ENCODE measurements at regions not wholly inside any gene's neighbourhood (a gene's known extent, or its start where the extent isn't known, plus 50 kb on each side); places are given as distances from the start of the nearest gene placed in this dataset.

DNA sequence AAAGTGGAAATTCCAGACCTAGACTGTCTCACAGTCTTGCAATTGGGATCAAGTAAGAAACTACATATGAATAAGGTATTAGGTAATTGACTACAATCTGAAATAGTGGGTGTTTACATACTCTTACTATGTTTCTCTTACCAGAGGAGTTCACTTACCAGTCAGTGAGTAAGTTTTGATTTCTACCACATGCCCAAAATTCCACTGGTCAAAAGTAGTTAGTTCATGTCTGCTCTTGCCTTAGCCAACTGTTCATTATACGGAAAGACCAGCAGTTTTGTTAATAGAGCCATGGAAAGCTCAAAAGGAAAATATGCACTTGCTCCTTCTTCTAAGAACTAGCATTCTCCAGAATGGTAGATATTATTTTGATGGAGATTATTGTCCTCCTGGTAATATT, 490.8 kb downstream of the RFC3 start:
- TF ChIP-seq POLR2A (IDR thresholded peaks at IDR 0.05; ENCODE audit: extremely low read depth, insufficient read length) (no peak), CTCF (IDR thresholded peaks at IDR 0.05; ENCODE audit: low read depth, low read length) (no peak), MYC (IDR thresholded peaks at IDR 0.05; ENCODE audit: low read depth, low read length) (no peak)
- TF ChIP-seq, protein P1, sequence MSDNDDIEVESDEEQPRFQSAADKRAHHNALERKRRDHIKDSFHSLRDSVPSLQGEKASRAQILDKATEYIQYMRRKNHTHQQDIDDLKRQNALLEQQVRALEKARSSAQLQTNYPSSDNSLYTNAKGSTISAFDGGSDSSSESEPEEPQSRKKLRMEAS (IDR thresholded peaks at IDR 0.05; ENCODE audit: low read depth, low read length) = no peak
